Activated CD8-positive, alpha-beta memory T cell treated with anti-CD3 and anti-CD28 coated beads for 36 hours (primary cell): ENCODE measurements at regions not wholly inside any gene's neighbourhood (a gene's known extent, or its start where the extent isn't known, plus 50 kb on each side); places are given as distances from the start of the nearest gene placed in this dataset.
"Not testable (repeated sequence)": the region's sequence is repeated elsewhere in the genome, so short reads cannot be mapped to it uniquely, and the experiment has no call there.

Experiments
- CTCF ChIA-PET: fragments of 350-600 bp; sonication (Branson Sonifier 250); formaldehyde crosslinking; loops from one replicate; lab custom pipeline; 2021; ENCODE audit warnings: antibody characterized with exemption; lab: Charles Lee
- POLR2A ChIA-PET: fragments of 350-600 bp; sonication (Branson Sonifier 250); formaldehyde crosslinking; loops from one replicate; lab custom pipeline; 2021; ENCODE audit warnings: antibody characterized with exemption; lab: Charles Lee

- POLR2A ChIA-PET: no interaction called here
- CTCF ChIA-PET: interaction anchor here (0.7 kb wide), 1 partner anchor 739 kb away, joined by 3 read pairs; no protein-coding TSS in a partner anchor
Observed at GRCh38 chr10:57657164-57657765, 610.4 kb downstream of the IPMK start.

- POLR2A ChIA-PET: no interaction called here
- CTCF ChIA-PET: no interaction called here
Observed at GRCh38 chr10:57654856-57655255, 612.8 kb downstream of the IPMK start.

- POLR2A ChIA-PET, CTCF ChIA-PET: not testable (repeated sequence)
Observed at GRCh38 chr10:57645108-57645507, 622.6 kb downstream of the IPMK start.

GRCh38 chr10:57638411-57638810, 629.3 kb downstream of the IPMK start:
- ChIA-PET POLR2A (no interaction called here), CTCF (no interaction called here)

GRCh38 chr10:57628592-57629284, 639.0 kb downstream of the IPMK start:
- ChIA-PET POLR2A (no interaction called here), CTCF (no interaction called here)

- CTCF ChIA-PET: no interaction called here
- POLR2A ChIA-PET: no interaction called here
Observed at GRCh38 chr10:57627642-57628178, 640.0 kb downstream of the IPMK start.

- CTCF ChIA-PET: no interaction called here
- POLR2A ChIA-PET: no interaction called here
Observed at GRCh38 chr10:57624856-57625592, 642.7 kb downstream of the IPMK start.

- ChIA-PET CTCF (no interaction called here), POLR2A (no interaction called here)
Observed at GRCh38 chr10:57624066-57624465, 643.6 kb downstream of the IPMK start.

- ChIA-PET CTCF (no interaction called here), POLR2A (no interaction called here)
Observed at GRCh38 chr10:57621466-57621865, 646.2 kb downstream of the IPMK start.

GRCh38 chr10:57605948-57606485, 661.7 kb downstream of the IPMK start:
- ChIA-PET CTCF (no interaction called here), POLR2A (no interaction called here)

GRCh38 chr10:57599440-57599839, 668.3 kb downstream of the IPMK start:
- POLR2A ChIA-PET: no interaction called here
- CTCF ChIA-PET: no interaction called here

GRCh38 chr10:57593983-57594573, 673.6 kb downstream of the IPMK start:
- CTCF ChIA-PET: no interaction called here

GRCh38 chr10:57579926-57580325, 687.8 kb downstream of the IPMK start:
- CTCF ChIA-PET: no interaction called here

More at GRCh38 chr10:57593983-57594573, 673.6 kb downstream of the IPMK start:
- POLR2A ChIA-PET: no interaction called here

GRCh38 chr10:57562211-57562610, 705.5 kb downstream of the IPMK start:
- ChIA-PET CTCF (no interaction called here), POLR2A (no interaction called here)

More at GRCh38 chr10:57579926-57580325, 687.8 kb downstream of the IPMK start:
- POLR2A ChIA-PET: no interaction called here

GRCh38 chr10:57551774-57552173, 715.9 kb downstream of the IPMK start:
- CTCF ChIA-PET, POLR2A ChIA-PET: not testable (repeated sequence)

GRCh38 chr10:57535306-57535705, 732.4 kb downstream of the IPMK start:
- ChIA-PET CTCF (no interaction called here), POLR2A (no interaction called here)

GRCh38 chr10:57513637-57514036, 754.1 kb downstream of the IPMK start:
- ChIA-PET POLR2A (no interaction called here), CTCF (no interaction called here)

- POLR2A ChIA-PET: no interaction called here
- CTCF ChIA-PET: no interaction called here
Observed at GRCh38 chr10:57507788-57508187, 759.9 kb downstream of the IPMK start.

- CTCF ChIA-PET: no interaction called here
Observed at GRCh38 chr10:57506414-57507094, 761.1 kb downstream of the IPMK start.

More at GRCh38 chr10:57506414-57507094, 761.1 kb downstream of the IPMK start:
- POLR2A ChIA-PET: no interaction called here
